Progenitor cell of endocrine pancreas (in vitro differentiated cells): ENCODE measurements at regions not wholly inside any gene's neighbourhood (a gene's known extent, or its start where the extent isn't known, plus 50 kb on each side); places are given as distances from the start of the nearest gene placed in this dataset.

Source experiments
- DNase-seq: peaks from one replicate; pipeline ENCODE4 v3.0.0; 2021; ENCODE audit warnings: low spot score; ENCODE audit not compliant: unreplicated experiment
- H3K27ac Mint-ChIP-seq: 2 replicates; pipeline ENCODE4 v1.8.0; 2021; ENCODE audit warnings: mild to moderate bottlenecking, moderate library complexity, mixed read lengths
- H3K27me3 Mint-ChIP-seq: 2 replicates; pipeline ENCODE4 v1.8.0; 2021; ENCODE audit warnings: mixed read lengths
- H3K36me3 Mint-ChIP-seq: 2 replicates; pipeline ENCODE4 v1.8.0; 2022; ENCODE audit warnings: mixed read lengths; ENCODE audit not compliant: insufficient read depth
- H3K4me1 Mint-ChIP-seq: 2 replicates; pipeline ENCODE4 v1.8.0; 2021; ENCODE audit warnings: low read depth, mixed read lengths
- H3K4me3 Mint-ChIP-seq: 2 replicates; pipeline ENCODE4 v1.8.0; 2021; ENCODE audit warnings: low read depth, mild to moderate bottlenecking, moderate library complexity, mixed read lengths
- H3K9me3 Mint-ChIP-seq: 2 replicates; pipeline ENCODE4 v1.8.0; 2021; ENCODE audit warnings: low read depth, mixed read lengths
- CTCF ChIP-seq: fragments of 200-600 bp; sonication (generic); IDR thresholded peaks from one replicate; pipeline ENCODE4 v1.5.0; 2021; ENCODE audit warnings: antibody characterized with exemption, mild to moderate bottlenecking; ENCODE audit not compliant: unreplicated experiment

GRCh38 chr10:131420867-131421266, 109.3 kb upstream of the TCERG1L start:
- no peak for DNase-seq
- Mint-ChIP-seq H3K27ac (no peak overlapping the region), H3K27me3 (peaks cover 12% of the 10 kb centered on the region), H3K36me3 (no peaks in the 10 kb centered on the region), H3K4me1 (no peaks in the 10 kb centered on the region), H3K4me3 (no peak overlapping the region), H3K9me3 (peaks cover 2% of the 10 kb centered on the region)
- TF ChIP-seq CTCF: no peak

GRCh38 chr10:131421381-131421780, 109.9 kb upstream of the TCERG1L start:
- no peak overlapping the region for H3K27ac Mint-ChIP-seq
- no peak for DNase-seq
- no peak overlapping the region for H3K4me3 Mint-ChIP-seq
- H3K4me1 Mint-ChIP-seq: no peaks in the 10 kb centered on the region
- H3K9me3 Mint-ChIP-seq: peaks cover 2% of the 10 kb centered on the region
- H3K36me3 Mint-ChIP-seq: no peaks in the 10 kb centered on the region
- no peak for TF ChIP-seq CTCF
- H3K27me3 Mint-ChIP-seq: peaks cover 12% of the 10 kb centered on the region

- Mint-ChIP-seq H3K9me3 (no peaks in the 10 kb centered on the region), H3K4me1 (no peaks in the 10 kb centered on the region), H3K36me3 (no peaks in the 10 kb centered on the region), H3K4me3 (no peak overlapping the region), H3K27ac (no peak overlapping the region), H3K27me3 (peaks cover 12% of the 10 kb centered on the region)
- DNase-seq: no peak
- TF ChIP-seq CTCF: no peak
Measured at GRCh38 chr10:131422731-131423130, 111.2 kb upstream of the TCERG1L start.

GRCh38 chr10:131424053-131424452, 112.5 kb upstream of the TCERG1L start:
- Mint-ChIP-seq H3K4me1 (no peaks in the 10 kb centered on the region), H3K27me3 (peaks cover 12% of the 10 kb centered on the region), H3K4me3 (no peak overlapping the region), H3K9me3 (no peaks in the 10 kb centered on the region), H3K36me3 (no peaks in the 10 kb centered on the region), H3K27ac (no peak overlapping the region)
- no peak for TF ChIP-seq CTCF
- DNase-seq: no peak

GRCh38 chr10:131424836-131425491, 113.4 kb upstream of the TCERG1L start:
- H3K27ac Mint-ChIP-seq: no peak overlapping the region
- TF ChIP-seq CTCF: no peak
- no peaks in the 10 kb centered on the region for H3K4me1 Mint-ChIP-seq
- no peaks in the 10 kb centered on the region for H3K36me3 Mint-ChIP-seq
- DNase-seq: no peak
- H3K27me3 Mint-ChIP-seq: peaks cover 12% of the 10 kb centered on the region
- H3K4me3 Mint-ChIP-seq: no peak overlapping the region
- no peaks in the 10 kb centered on the region for H3K9me3 Mint-ChIP-seq
